Brain microvascular endothelial cell (primary cell): ENCODE measurements at regions not wholly inside any gene's neighbourhood (a gene's known extent, or its start where the extent isn't known, plus 50 kb on each side); places are given as distances from the start of the nearest gene placed in this dataset.

Source experiments
- DNase-seq: peaks from one replicate; pipeline ENCODE4 v3.0.0-alpha.2; 2020
- H3K27ac ChIP-seq: fragments of 250-450 bp; sonication (Bioruptor Pico); 2 replicates; pipeline ENCODE4 v1.5.1; 2020; ENCODE audit warnings: mild to moderate bottlenecking, moderate library complexity
- H3K27me3 ChIP-seq: fragments of 250-450 bp; sonication (Bioruptor Pico); replicated peaks from 2 replicates; pipeline ENCODE4 v1.5.1; 2020; ENCODE audit warnings: mild to moderate bottlenecking
- H3K36me3 ChIP-seq: fragments of 250-450 bp; sonication (Bioruptor Pico); replicated peaks from 2 replicates; pipeline ENCODE4 v1.5.1; 2020; ENCODE audit warnings: mild to moderate bottlenecking
- H3K4me3 ChIP-seq: 2 replicates; pipeline ENCODE4 v1.5.1; 2011; ENCODE audit warnings: low read depth, mild to moderate bottlenecking, control low read depth, low read length, moderate library complexity
- CTCF ChIP-seq: IDR thresholded peaks from 2 replicates; pipeline ENCODE4 v1.5.1; 2011; ENCODE audit warnings: low read depth, mild to moderate bottlenecking, moderate library complexity, low read length, control low read depth, inconsistent platforms; ENCODE audit errors: missing control alignments
- in situ Hi-C: cut with HindIII; loops from 2 replicates; pipeline ENCODE4 v1.10.0; 2017; ENCODE audit warnings: low sequenced_read_pairs, low pct_ligation_motif_present

GRCh38 chr22:49260681-49261580 lies 566.7 kb downstream of the BRD1 start:
- DNase-seq = no peak
- TF ChIP-seq CTCF = no peak
- in situ Hi-C loops = no loop called here
- no peaks in the 10 kb centered on the region for H3K36me3 ChIP-seq
- no peak overlapping the region for H3K4me3 ChIP-seq
- no peaks in the 10 kb centered on the region for H3K27me3 ChIP-seq
- no peak overlapping the region for H3K27ac ChIP-seq

DNA sequence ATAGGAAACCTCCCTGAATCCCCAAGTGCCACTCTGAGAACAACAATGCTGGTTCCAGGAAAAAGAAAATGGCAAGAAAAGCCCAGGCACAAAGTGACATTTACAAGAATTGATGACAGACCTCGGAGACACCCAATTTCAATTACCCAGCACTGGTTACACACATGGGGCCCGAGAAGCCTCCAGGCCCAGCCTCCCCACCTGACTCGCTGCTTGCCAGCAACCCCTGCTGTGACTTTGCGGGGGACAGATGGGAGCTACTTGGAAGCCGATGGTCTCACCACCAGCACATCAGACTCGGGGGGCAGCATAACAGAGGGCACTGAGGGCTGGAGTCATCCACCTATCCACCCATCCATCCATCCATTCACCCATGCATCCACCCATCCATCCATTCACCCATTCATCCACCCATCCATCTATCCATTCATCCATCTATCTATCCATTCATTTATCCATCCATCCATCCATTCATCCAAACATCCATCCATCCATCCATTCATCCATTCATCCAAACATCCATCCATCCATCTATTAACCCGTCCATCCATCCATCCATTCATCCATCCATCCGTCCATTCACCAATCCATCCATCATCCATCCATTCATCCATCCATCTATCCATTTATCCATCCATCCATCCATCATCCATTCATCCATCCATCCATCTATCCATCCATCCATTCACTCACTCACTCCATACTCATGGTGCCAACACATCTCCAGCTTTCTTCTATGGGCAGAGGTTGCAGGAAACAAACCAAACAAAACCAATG lies 567.6 kb downstream of the BRD1 start:
- TF ChIP-seq CTCF = no peak
- in situ Hi-C loops = no loop called here
- Histone ChIP-seq H3K27me3 (no peaks in the 10 kb centered on the region), H3K4me3 (no peak overlapping the region), H3K36me3 (no peaks in the 10 kb centered on the region), H3K27ac (no peak overlapping the region)
- DNase-seq = no peak

- no peaks in the 10 kb centered on the region for H3K36me3 ChIP-seq
- no peak overlapping the region for H3K27ac ChIP-seq
- no peaks in the 10 kb centered on the region for H3K27me3 ChIP-seq
- in situ Hi-C loops = no loop called here
- H3K4me3 ChIP-seq = no peak overlapping the region
- no peak for TF ChIP-seq CTCF
- DNase-seq = no peak
Observed at GRCh38 chr22:49258107-49259010, 569.3 kb downstream of the BRD1 start.

- H3K4me3 ChIP-seq = no peak overlapping the region
- no peak overlapping the region for H3K27ac ChIP-seq
- no peaks in the 10 kb centered on the region for H3K36me3 ChIP-seq
- TF ChIP-seq CTCF = no peak
- no peaks in the 10 kb centered on the region for H3K27me3 ChIP-seq
- in situ Hi-C loops = no loop called here
- no peak for DNase-seq
Observed at GRCh38 chr22:49257551-49257961, 570.1 kb downstream of the BRD1 start.

DNA sequence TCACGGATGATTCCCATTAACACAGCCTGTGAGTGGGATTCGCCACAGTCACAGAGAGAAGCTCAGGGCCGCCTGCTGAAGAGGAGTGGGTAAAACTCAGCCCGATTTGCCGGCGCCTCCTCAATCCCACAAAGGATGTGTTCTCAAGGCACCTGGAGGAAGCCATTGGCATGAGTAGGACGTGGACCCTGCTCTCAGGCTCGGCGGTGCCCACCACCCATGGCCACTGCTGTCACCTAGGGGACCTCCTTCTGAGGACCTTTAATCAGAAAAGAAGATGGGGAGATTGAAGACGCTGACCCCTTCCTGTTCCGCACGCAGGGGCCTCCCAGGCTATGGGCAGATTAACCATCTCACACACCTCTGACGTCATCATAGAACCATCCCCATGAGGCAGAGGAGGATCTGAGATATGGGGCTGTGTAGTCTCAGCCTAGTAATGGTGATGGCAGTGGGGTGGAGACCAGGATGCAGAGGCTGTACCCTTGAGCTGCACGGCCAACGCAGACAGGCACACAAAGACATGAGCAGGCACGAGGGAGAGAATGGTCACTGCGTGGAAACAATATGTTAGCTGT lies 571.8 kb downstream of the BRD1 start:
- H3K27ac ChIP-seq = no peak overlapping the region
- H3K36me3 ChIP-seq = no peaks in the 10 kb centered on the region
- no peak for TF ChIP-seq CTCF
- no peak for DNase-seq
- no peaks in the 10 kb centered on the region for H3K27me3 ChIP-seq
- in situ Hi-C loops = no loop called here
- no peak overlapping the region for H3K4me3 ChIP-seq
